H1 (cell line): ENCODE measurements at regions not wholly inside any gene's neighbourhood (a gene's known extent, or its start where the extent isn't known, plus 50 kb on each side); places are given as distances from the start of the nearest gene placed in this dataset.

Source experiments
- CTCF ChIA-PET: fragments of 300-600 bp; sonication (Branson Sonifier 250); formaldehyde crosslinking; loops from one replicate; lab custom pipeline; 2021; ENCODE audit not compliant: partially characterized antibody; lab: Charles Lee
- POLR2A ChIA-PET: fragments of 300-600 bp; sonication (Branson Sonifier 250); formaldehyde crosslinking; loops from one replicate; lab custom pipeline; 2021; ENCODE audit warnings: inconsistent platforms; ENCODE audit not compliant: partially characterized antibody; lab: Charles Lee
- DNase-seq, 2 experiments: peaks; one replicate each; pipeline versions ENCODE4 v3.0.0 to v3.0.0-alpha.2; 2010 to 2022; ENCODE audit warnings: low spot score in 2 of 2, low read depth in 1 of 2, mixed read lengths in 1 of 2
- FAIRE-seq: peaks from 2 replicates; lab custom pipeline; 2011; peaks lifted over from hg19 to GRCh38; lab: Jason Lieb, UNC
- H2AFZ ChIP-seq: 2 replicates; pipeline ENCODE4 v1.8.1; 2012; ENCODE audit warnings: low read length, inconsistent platforms
- H2AK5ac ChIP-seq: 2 replicates; pipeline ENCODE4 v1.6.1; 2013; ENCODE audit warnings: low read depth, low read length
- H2BK120ac ChIP-seq: replicated peaks from 2 replicates; pipeline ENCODE3; 2013; ENCODE audit warnings: low read depth, low read length, inconsistent platforms
- H2BK12ac ChIP-seq: 2 replicates; pipeline ENCODE4 v1.6.1; 2013; ENCODE audit warnings: low read depth, low read length
- H2BK15ac ChIP-seq: 2 replicates; pipeline ENCODE4 v1.6.1; 2013; ENCODE audit warnings: low read length
- H2BK20ac ChIP-seq: 2 replicates; pipeline ENCODE4 v1.6.1; 2013; ENCODE audit warnings: low read length
- H2BK5ac ChIP-seq: 2 replicates; pipeline ENCODE4 v1.6.1; 2013; ENCODE audit warnings: low read depth, low read length
- H3K14ac ChIP-seq: 2 replicates; pipeline ENCODE4 v1.6.1; 2013; ENCODE audit warnings: inconsistent platforms; ENCODE audit not compliant: insufficient read length
- H3K18ac ChIP-seq: 2 replicates; pipeline ENCODE4 v1.6.1; 2013; ENCODE audit warnings: low read length; ENCODE audit errors: extremely low read depth
- H3K23ac ChIP-seq: 2 replicates; pipeline ENCODE4 v1.6.1; 2013; ENCODE audit warnings: inconsistent platforms; ENCODE audit not compliant: insufficient read length
- H3K23me2 ChIP-seq: 2 replicates; pipeline ENCODE4 v1.6.1; 2013; ENCODE audit warnings: low read depth, low read length
- H3K27ac ChIP-seq: 2 replicates; pipeline ENCODE4 v1.6.1; 2011; ENCODE audit warnings: low read depth, low read length, inconsistent platforms
- H3K27me3 ChIP-seq, 4 experiments: replicated peaks in 1 of 4; 1 replicate in 1 of 4; 2 replicates in 3 of 4; pipeline versions ENCODE4 v1.6.1 to v1.8.1; 2011 to 2013; ENCODE audit warnings: low read length in 3 of 4, mild to moderate bottlenecking in 3 of 4, inconsistent platforms in 2 of 4, mixed read lengths in 2 of 4, moderate library complexity in 1 of 4; ENCODE audit not compliant: control insufficient read depth in 3 of 4, insufficient read depth in 3 of 4; ENCODE audit errors: extremely low read depth in 1 of 4
- H3K36me3 ChIP-seq, 4 experiments: 2 replicates each; pipeline versions ENCODE4 v1.6.1 to v1.8.1; 2011 to 2013; ENCODE audit warnings: mild to moderate bottlenecking in 4 of 4, low read length in 3 of 4, moderate library complexity in 2 of 4, control low read depth in 1 of 4, inconsistent platforms in 1 of 4; ENCODE audit not compliant: insufficient read depth in 4 of 4, control insufficient read depth in 2 of 4
- H3K4ac ChIP-seq: replicated peaks from 2 replicates; pipeline ENCODE3; 2013; ENCODE audit warnings: low read length, low read depth, mixed read lengths, inconsistent platforms; ENCODE audit not compliant: insufficient read length
- H3K4me1 ChIP-seq, 4 experiments: replicated peaks in 1 of 4; 1 replicate in 1 of 4; 2 replicates in 3 of 4; pipeline versions ENCODE4 v1.6.1 to v1.8.1; 2011 to 2013; ENCODE audit warnings: low read length in 3 of 4, inconsistent platforms in 2 of 4, mixed read lengths in 1 of 4; ENCODE audit not compliant: insufficient read depth in 4 of 4, control insufficient read depth in 3 of 4
- H3K4me2 ChIP-seq, 2 experiments: 2 replicates each; pipeline versions ENCODE4 v1.6.1 to v1.8.1; 2011 to 2013; ENCODE audit warnings: low read depth in 2 of 2, low read length in 2 of 2, control low read depth in 1 of 2, inconsistent platforms in 1 of 2, mild to moderate bottlenecking in 1 of 2; ENCODE audit not compliant: insufficient read depth in 1 of 2
- H3K4me3 ChIP-seq, 4 experiments: fragments of 200-600, 300-600 bp in 1 of 4; sonication (generic), shearing (Covaris generic), sonication (Bioruptor Twin) in 1 of 4; 2 replicates each; pipeline versions ENCODE4 v1.5.1 to v1.8.1; 2011 to 2016; ENCODE audit warnings: low read length in 4 of 4, low read depth in 3 of 4, control low read depth in 2 of 4, inconsistent platforms in 2 of 4, mild to moderate bottlenecking in 2 of 4, mixed read lengths in 1 of 4, moderate library complexity in 1 of 4; ENCODE audit not compliant: insufficient read depth in 2 of 4; ENCODE audit errors: extremely low read depth in 1 of 4
- H3K56ac ChIP-seq: replicated peaks from 2 replicates; pipeline ENCODE3; 2013; ENCODE audit warnings: low read depth, mild to moderate bottlenecking, mixed read lengths, low read length, inconsistent platforms; ENCODE audit not compliant: insufficient read length
- H3K79me1 ChIP-seq: 2 replicates; pipeline ENCODE4 v1.6.1; 2013; ENCODE audit warnings: low read depth, low read length, control low read depth
- H3K79me2 ChIP-seq, 2 experiments: 2 replicates each; pipeline versions ENCODE4 v1.6.1 to v1.8.1; 2012 to 2013; ENCODE audit warnings: low read length in 2 of 2, mild to moderate bottlenecking in 2 of 2, inconsistent platforms in 1 of 2; ENCODE audit not compliant: insufficient read depth in 2 of 2, control insufficient read depth in 1 of 2
- H3K9ac ChIP-seq, 4 experiments: replicated peaks in 1 of 4; 1 replicate in 1 of 4; 2 replicates in 3 of 4; pipeline versions ENCODE4 v1.6.1 to v1.8.1; 2011 to 2013; ENCODE audit warnings: low read depth in 3 of 4, low read length in 3 of 4, control low read depth in 2 of 4, mild to moderate bottlenecking in 2 of 4, moderate library complexity in 2 of 4, inconsistent platforms in 1 of 4; ENCODE audit errors: extremely low read depth in 1 of 4
- H3K9me3 ChIP-seq, 2 experiments: 2 replicates each; pipeline versions ENCODE4 v1.6.1 to v1.8.1; 2012 to 2013; ENCODE audit warnings: mild to moderate bottlenecking in 2 of 2, moderate library complexity in 2 of 2, control low read depth in 1 of 2, inconsistent platforms in 1 of 2, low read depth in 1 of 2, low read length in 1 of 2, mixed read lengths in 1 of 2; ENCODE audit not compliant: insufficient read depth in 2 of 2
- H4K20me1 ChIP-seq, 2 experiments: replicated peaks in 1 of 2; 2 replicates each; pipeline versions ENCODE3 to v1.8.1; 2011 to 2013; ENCODE audit warnings: inconsistent platforms in 2 of 2, low read length in 2 of 2, mild to moderate bottlenecking in 1 of 2; ENCODE audit not compliant: insufficient read depth in 2 of 2, control insufficient read depth in 1 of 2
- H4K5ac ChIP-seq: 2 replicates; pipeline ENCODE4 v1.6.1; 2013; ENCODE audit warnings: low read length, low read depth, mixed read lengths, inconsistent platforms; ENCODE audit not compliant: insufficient read length
- H4K8ac ChIP-seq: 2 replicates; pipeline ENCODE4 v1.8.0; 2013; ENCODE audit warnings: mild to moderate bottlenecking, moderate library complexity, low read length, inconsistent platforms; ENCODE audit not compliant: insufficient read depth; ENCODE audit errors: extremely low read depth
- H4K91ac ChIP-seq: replicated peaks from 2 replicates; pipeline ENCODE3; 2013; ENCODE audit warnings: low read length, mixed read lengths, inconsistent platforms; ENCODE audit not compliant: insufficient read length
- ASH2L ChIP-seq: fragments of 200-600, 300-600 bp; sonication (generic); IDR thresholded peaks from one replicate; pipeline ENCODE4 v1.7.1; 2017; ENCODE audit warnings: low read length
- CHD2 ChIP-seq: IDR thresholded peaks from 2 replicates; pipeline ENCODE4 v1.6.1; 2012; ENCODE audit warnings: low read length, improper control_type of control experiment
- CTCF ChIP-seq, 3 experiments: IDR thresholded peaks; 1 replicate in 2 of 3; 2 replicates in 1 of 3; pipeline versions ENCODE4 v1.5.1 to v1.6.1; 2011; ENCODE audit warnings: low read length in 3 of 3, mild to moderate bottlenecking in 3 of 3, inconsistent platforms in 2 of 3, low read depth in 1 of 3, moderate library complexity in 1 of 3; ENCODE audit not compliant: insufficient read depth in 1 of 3; ENCODE audit errors: control extremely low read depth in 1 of 3
- EP300 ChIP-seq, 2 experiments: IDR thresholded peaks; 1 replicate in 1 of 2; 2 replicates in 1 of 2; pipeline ENCODE4 v1.6.1; 2011 to 2012; ENCODE audit warnings: low read depth in 2 of 2, low read length in 2 of 2, mild to moderate bottlenecking in 2 of 2, borderline replicate concordance in 1 of 2, inconsistent platforms in 1 of 2, moderate library complexity in 1 of 2
- EZH2 ChIP-seq: fragments of 200-600 bp; sonication (generic); IDR thresholded peaks from 2 replicates; pipeline ENCODE4 v1.7.1; 2012; ENCODE audit warnings: low read depth, mild to moderate bottlenecking, moderate library complexity, low read length, inconsistent platforms; ENCODE audit not compliant: severe bottlenecking
- HDAC6 ChIP-seq: IDR thresholded peaks from one replicate; pipeline ENCODE4 v1.7.1; 2012; ENCODE audit warnings: low read depth, mild to moderate bottlenecking, inconsistent platforms, low read length, moderate library complexity
- JUN ChIP-seq: IDR thresholded peaks from 2 replicates; pipeline ENCODE4 v1.6.1; 2011; ENCODE audit warnings: low read depth, mild to moderate bottlenecking, improper control_type of control experiment, low read length
- JUND ChIP-seq: IDR thresholded peaks from 2 replicates; pipeline ENCODE4 v1.6.1; 2011; ENCODE audit warnings: mild to moderate bottlenecking, improper control_type of control experiment, low read length
- NANOG ChIP-seq: IDR thresholded peaks from 2 replicates; pipeline ENCODE4 v1.6.1; 2011; ENCODE audit warnings: low read length, low read depth, mild to moderate bottlenecking, inconsistent platforms; ENCODE audit not compliant: insufficient read depth, poor library complexity, severe bottlenecking
- SP1 ChIP-seq: IDR thresholded peaks from 2 replicates; pipeline ENCODE4 v1.6.1; 2011; ENCODE audit warnings: low read depth, low read length
- TCF12 ChIP-seq: IDR thresholded peaks from 2 replicates; pipeline ENCODE4 v1.6.1; 2011; ENCODE audit warnings: low read depth, mild to moderate bottlenecking, low read length
- WGBS, 2 experiments: shearing (Covaris generic) in 1 of 2; methylation state at CpG; one replicate each; pipeline versions ENCODE4 v1.1.6 to v1.1.7; 2013 to 2015; ENCODE audit warnings: low lambda C conversion rate in 2 of 2, mixed read lengths in 2 of 2, inconsistent platforms in 1 of 2, low coverage in 1 of 2, missing lambda C conversion rate in 1 of 2; ENCODE audit not compliant: insufficient replicate concordance in 2 of 2, insufficient coverage in 1 of 2, insufficient read length in 1 of 2; ENCODE audit errors: extremely low coverage in 1 of 2, missing lambda C conversion rate in 1 of 2; 5-methylcytosine and 5-hydroxymethylcytosine counted together
- TF ChIP-seq, protein P1 (sequence below): IDR thresholded peaks from 2 replicates; pipeline ENCODE4 v1.6.1; 2012; ENCODE audit warnings: inconsistent platforms

DNA sequence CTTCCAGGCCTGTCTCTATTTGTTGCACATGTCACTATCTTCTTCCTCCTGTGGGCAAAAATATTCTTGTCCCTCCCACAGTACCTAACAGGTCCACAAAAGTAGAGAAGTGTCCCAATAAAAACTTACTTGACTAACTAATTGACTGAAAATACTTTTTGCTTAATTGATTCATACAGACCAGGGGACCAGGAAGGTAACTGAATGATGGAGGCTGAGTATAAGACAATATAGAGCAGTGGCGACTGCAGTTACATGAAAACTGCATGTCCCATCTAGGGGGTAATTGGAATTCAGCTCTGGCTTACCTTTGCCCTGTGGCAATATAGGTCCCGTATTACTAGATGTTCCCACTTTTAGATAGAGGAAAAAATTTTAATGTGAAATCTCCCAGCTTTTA lies 112.9 kb upstream of the CREB1 start:
- H3K4me3 ChIP-seq: no peak overlapping the region
- H2BK5ac ChIP-seq: no peak overlapping the region
- H3K4ac ChIP-seq: no peak overlapping the region
- no peak overlapping the region for H3K14ac ChIP-seq
- no peaks in the 10 kb centered on the region for H3K79me2 ChIP-seq
- no peaks in the 10 kb centered on the region for H3K9me3 ChIP-seq
- no peak overlapping the region for H3K9ac ChIP-seq
- no peaks in the 10 kb centered on the region for H3K36me3 ChIP-seq
- DNase-seq (no peak), FAIRE-seq (no peak)
- no peak overlapping the region for H3K18ac ChIP-seq
- H4K91ac ChIP-seq: no peak overlapping the region
- peaks cover 0 to 8% (median 3%) of the 10 kb centered on the region in 4 experiments; a peak in 3 of 7 replicates for H3K4me1 ChIP-seq
- ChIA-PET CTCF (interaction anchor here (1.0 kb wide), 1 partner anchor 177 kb away, joined by 3 read pairs; no protein-coding TSS in a partner anchor), POLR2A (no interaction called here)
- H4K20me1 ChIP-seq: no peaks in the 10 kb centered on the region
- H3K27ac ChIP-seq: no peak overlapping the region
- no peak overlapping the region for H3K23ac ChIP-seq
- H2AK5ac ChIP-seq: no peak overlapping the region
- H2BK120ac ChIP-seq: no peak overlapping the region
- no peak overlapping the region for H4K5ac ChIP-seq
- H2BK15ac ChIP-seq: no peak overlapping the region
- H3K79me1 ChIP-seq: no peaks in the 10 kb centered on the region
- no peak overlapping the region for H2BK20ac ChIP-seq
- no peaks in the 10 kb centered on the region for H3K27me3 ChIP-seq
- no peak overlapping the region for H3K56ac ChIP-seq
- H2BK12ac ChIP-seq: no peak overlapping the region
- no peak overlapping the region for H2AFZ ChIP-seq
- no peaks in the 10 kb centered on the region for H3K23me2 ChIP-seq
- 88% methylated on average over 2 of the region's 2 CpGs; no CpG with 5 or more reads in 1 of the 2 experiments for WGBS, 2 experiments
- no peak overlapping the region for H3K4me2 ChIP-seq
- no peak overlapping the region for H4K8ac ChIP-seq
- TF ChIP-seq CHD2 (no peak), CTCF (IDR thresholded peaks at IDR 0.05; ENCODE audit: control extremely low read depth in 1 of 3, insufficient read depth in 1 of 3, low read depth in 1 of 3, low read length in 3 of 3) (no peak), TCF12 (no peak), EZH2 (no peak), JUN (no peak), NANOG (no peak), ASH2L (no peak), HDAC6 (no peak), EP300 (IDR thresholded peaks at IDR 0.05; ENCODE audit: borderline replicate concordance in 1 of 2, low read depth in 2 of 2, low read length in 2 of 2) (no peak), SP1 (no peak), JUND (no peak)
- TF ChIP-seq, protein P1, sequence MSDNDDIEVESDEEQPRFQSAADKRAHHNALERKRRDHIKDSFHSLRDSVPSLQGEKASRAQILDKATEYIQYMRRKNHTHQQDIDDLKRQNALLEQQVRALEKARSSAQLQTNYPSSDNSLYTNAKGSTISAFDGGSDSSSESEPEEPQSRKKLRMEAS: no peak
